Thyroid gland (tissue), 4 donors: ENCODE measurements at regions not wholly inside any gene's neighbourhood (a gene's known extent, or its start where the extent isn't known, plus 50 kb on each side); places are given as distances from the start of the nearest gene placed in this dataset.

Experiments
- DNase-seq, 2 donors: peaks; one replicate each; pipeline ENCODE4 v3.0.0-alpha.2; 2019
- H3K27ac ChIP-seq, 3 donors: fragments of 200-600 bp; sonication (generic); 1 replicate in 2 of 3; 2 replicates in 1 of 3; pipeline ENCODE4 v1.5.1; 2016 to 2019; ENCODE audit warnings: mild to moderate bottlenecking in 1 of 3, moderate library complexity in 1 of 3
- H3K27me3 ChIP-seq: fragments of 200-600 bp; sonication (generic); one replicate; pipeline ENCODE4 v1.5.1; 2019
- H3K36me3 ChIP-seq, 2 donors: fragments of 200-600 bp; sonication (generic); one replicate each; pipeline ENCODE4 v1.5.1; 2016 to 2019
- H3K4me1 ChIP-seq, 2 donors: fragments of 200-600 bp; sonication (generic); one replicate each; pipeline ENCODE4 v1.5.1; 2017 to 2019
- H3K4me3 ChIP-seq, 3 donors: fragments of 200-600 bp; sonication (generic); replicated peaks in 1 of 3; 1 replicate in 2 of 3; 2 replicates in 1 of 3; pipeline ENCODE4 v1.5.1; 2016; ENCODE audit warnings: mild to moderate bottlenecking in 1 of 3
- H3K9me3 ChIP-seq: fragments of 200-600 bp; sonication (generic); one replicate; pipeline ENCODE4 v1.5.1; 2017
- CTCF ChIP-seq, 6 experiments: fragments of 200-600 bp in 3 of 6; fragments of 450-650 bp in 3 of 6; sonication (generic) in 3 of 6; IDR thresholded peaks; one replicate each; pipeline ENCODE4 v1.5.1; 2016 to 2019; ENCODE audit warnings: antibody characterized with exemption in 6 of 6, mild to moderate bottlenecking in 2 of 6, inconsistent platforms in 1 of 6, moderate library complexity in 1 of 6
- POLR2A ChIP-seq, 2 donors: fragments of 450-650 bp; IDR thresholded peaks; one replicate each; pipeline ENCODE4 v1.6.1; 2017; ENCODE audit warnings: antibody characterized with exemption in 2 of 2, mild to moderate bottlenecking in 2 of 2, moderate library complexity in 1 of 2
- WGBS, 2 donors: methylation state at CpG; one replicate each; pipeline ENCODE4 v1.1.5; 2017; 5-methylcytosine and 5-hydroxymethylcytosine counted together
- intact Hi-C: fragments of 100-400 bp; cut with DNase I; formaldehyde crosslinking; loops from one replicate; pipeline ENCODE4 v1.15.1; 2023

- Histone ChIP-seq H3K4me1 (no peaks in the 10 kb centered on the region), H3K9me3 (no peaks in the 10 kb centered on the region), H3K27ac (no peak overlapping the region), H3K4me3 (no peak overlapping the region), H3K27me3 (no peaks in the 10 kb centered on the region), H3K36me3 (no peaks in the 10 kb centered on the region)
- DNase-seq, result no peak
- WGBS, 2 donors, result 93 to 95% methylated on average over 2 of the region's 2 CpGs
- intact Hi-C loops, result no loop called here
- TF ChIP-seq POLR2A (IDR thresholded peaks at IDR 0.05), result no peak
- no peak for TF ChIP-seq CTCF (IDR thresholded peaks at IDR 0.05)
Observed at GRCh38 chr15:35863655-35864054, 317.7 kb upstream of the DPH6 start.

GRCh38 chr15:35867356-35867755 is 321.4 kb upstream of the DPH6 start:
- intact Hi-C loops, result no loop called here
- Histone ChIP-seq H3K36me3 (no peaks in the 10 kb centered on the region), H3K4me3 (no peak overlapping the region), H3K27ac (no peak overlapping the region), H3K4me1 (no peaks in the 10 kb centered on the region), H3K9me3 (no peaks in the 10 kb centered on the region), H3K27me3 (no peaks in the 10 kb centered on the region)
- TF ChIP-seq POLR2A (IDR thresholded peaks at IDR 0.05), result no peak
- no peak for TF ChIP-seq CTCF (IDR thresholded peaks at IDR 0.05)
- WGBS, 2 donors, result 48 to 65% methylated on average over 4 of the region's 4 CpGs
- DNase-seq, result no peak

- Histone ChIP-seq H3K27ac (no peak overlapping the region), H3K4me1 (no peaks in the 10 kb centered on the region), H3K9me3 (no peaks in the 10 kb centered on the region), H3K36me3 (no peaks in the 10 kb centered on the region), H3K4me3 (no peak overlapping the region), H3K27me3 (no peaks in the 10 kb centered on the region)
- intact Hi-C loops, result no loop called here
- TF ChIP-seq CTCF (IDR thresholded peaks at IDR 0.05), result no peak
- TF ChIP-seq POLR2A (IDR thresholded peaks at IDR 0.05), result no peak
- WGBS, 2 donors, result 94 to 100% methylated on average over 1 of the region's 1 CpG
- no peak for DNase-seq
Observed at GRCh38 chr15:35871282-35871681, 325.3 kb upstream of the DPH6 start.

GRCh38 chr15:35871812-35872211 is 325.8 kb upstream of the DPH6 start:
- Histone ChIP-seq H3K4me3 (no peak overlapping the region), H3K27me3 (no peaks in the 10 kb centered on the region), H3K9me3 (no peaks in the 10 kb centered on the region), H3K27ac (no peak overlapping the region), H3K36me3 (no peaks in the 10 kb centered on the region), H3K4me1 (no peaks in the 10 kb centered on the region)
- WGBS, 2 donors, result 94 to 97% methylated on average over 3 of the region's 3 CpGs
- no peak for DNase-seq
- intact Hi-C loops, result no loop called here
- TF ChIP-seq CTCF (IDR thresholded peaks at IDR 0.05), result no peak
- no peak for TF ChIP-seq POLR2A (IDR thresholded peaks at IDR 0.05)

- no peaks in the 10 kb centered on the region for H3K9me3 ChIP-seq
- TF ChIP-seq CTCF (IDR thresholded peaks at IDR 0.05) (no peak), POLR2A (IDR thresholded peaks at IDR 0.05) (no peak)
- H3K36me3 ChIP-seq, result no peaks in the 10 kb centered on the region
- no peak overlapping the region for H3K4me3 ChIP-seq
- no peaks in the 10 kb centered on the region for H3K27me3 ChIP-seq
- H3K4me1 ChIP-seq, result no peaks in the 10 kb centered on the region
- intact Hi-C loops, result no loop called here
- no peak overlapping the region for H3K27ac ChIP-seq
- no peak for DNase-seq
Observed at GRCh38 chr15:35872577-35872976, 326.6 kb upstream of the DPH6 start.
